ENCODE measurements at regions not wholly inside any gene's neighbourhood (a gene's known extent, or its start where the extent isn't known, plus 50 kb on each side); places are given as distances from the start of the nearest gene placed in this dataset.

GRCh38 chr15:68482246-68482645 is 50.3 kb upstream of the ITGA11 start:
- no peak for DNase-seq
- no peaks in the 10 kb centered on the region for H3K36me3 Mint-ChIP-seq (ENCODE audit: insufficient read depth)
- no peaks in the 10 kb centered on the region for H3K9me3 Mint-ChIP-seq
- H3K27ac Mint-ChIP-seq = no peak overlapping the region
- no peak for ATAC-seq (replicated peaks)
- H3K4me1 Mint-ChIP-seq (ENCODE audit: low read depth in 2 of 2) = peaks cover 0 to 1% of the 10 kb centered on the region in 2 donors
- no peak overlapping the region for H3K4me3 Mint-ChIP-seq
- H3K27me3 Mint-ChIP-seq = peaks cover 56 to 88% of the 10 kb centered on the region in 2 donors

GRCh38 chr15:68483165-68483564 is 51.2 kb upstream of the ITGA11 start:
- Mint-ChIP-seq H3K27me3 (peaks cover 48 to 86% of the 10 kb centered on the region in 2 donors), H3K9me3 (no peaks in the 10 kb centered on the region), H3K36me3 (ENCODE audit: insufficient read depth) (no peaks in the 10 kb centered on the region), H3K4me3 (no peak overlapping the region), H3K27ac (no peak overlapping the region), H3K4me1 (ENCODE audit: low read depth in 2 of 2) (peaks cover 0 to 1% of the 10 kb centered on the region in 2 donors)
- no peak for ATAC-seq (replicated peaks)
- DNase-seq = no peak

GRCh38 chr15:68484220-68484619 is 52.3 kb upstream of the ITGA11 start:
- Mint-ChIP-seq H3K9me3 (no peaks in the 10 kb centered on the region), H3K36me3 (ENCODE audit: insufficient read depth) (no peaks in the 10 kb centered on the region), H3K4me3 (no peak overlapping the region), H3K27ac (no peak overlapping the region), H3K4me1 (ENCODE audit: low read depth in 2 of 2) (no peaks in the 10 kb centered on the region), H3K27me3 (peaks cover 39 to 86% of the 10 kb centered on the region in 2 donors)
- DNase-seq = no peak
- no peak for ATAC-seq (replicated peaks)

- Mint-ChIP-seq H3K9me3 (no peaks in the 10 kb centered on the region), H3K27ac (no peak overlapping the region), H3K4me1 (ENCODE audit: low read depth in 2 of 2) (no peaks in the 10 kb centered on the region), H3K36me3 (ENCODE audit: insufficient read depth) (no peaks in the 10 kb centered on the region), H3K27me3 (peaks cover 34 to 79% of the 10 kb centered on the region in 2 donors), H3K4me3 (no peak overlapping the region)
- no peak for DNase-seq
- ATAC-seq (replicated peaks) = no peak
These were observed 52.9 kb upstream of the ITGA11 start for GRCh38 chr15:68484696-68485400.

GRCh38 chr15:68485721-68486360 is 53.9 kb upstream of the ITGA11 start:
- Mint-ChIP-seq H3K4me3 (no peak overlapping the region), H3K9me3 (no peaks in the 10 kb centered on the region), H3K4me1 (ENCODE audit: low read depth in 2 of 2) (no peaks in the 10 kb centered on the region), H3K27ac (no peak overlapping the region), H3K27me3 (peaks cover 39 to 77% of the 10 kb centered on the region in 2 donors), H3K36me3 (ENCODE audit: insufficient read depth) (no peaks in the 10 kb centered on the region)
- ATAC-seq (replicated peaks) (no peak), DNase-seq (no peak)

GRCh38 chr15:68487087-68487843 is 55.3 kb upstream of the ITGA11 start:
- DNase-seq = no peak
- Mint-ChIP-seq H3K27me3 (peaks cover 39 to 75% of the 10 kb centered on the region in 2 donors), H3K4me1 (ENCODE audit: low read depth in 2 of 2) (no peaks in the 10 kb centered on the region)

GRCh38 chr15:68488290-68488689 is 56.3 kb upstream of the ITGA11 start:
- Mint-ChIP-seq H3K4me1 (ENCODE audit: low read depth in 2 of 2) (no peaks in the 10 kb centered on the region), H3K27me3 (peaks cover 38 to 74% of the 10 kb centered on the region in 2 donors), H3K36me3 (ENCODE audit: insufficient read depth) (no peaks in the 10 kb centered on the region), H3K4me3 (no peak overlapping the region), H3K27ac (no peak overlapping the region), H3K9me3 (no peaks in the 10 kb centered on the region)
- DNase-seq (no peak), ATAC-seq (replicated peaks) (no peak)

More at GRCh38 chr15:68487087-68487843, 55.3 kb upstream of the ITGA11 start:
- Mint-ChIP-seq H3K27ac (no peak overlapping the region), H3K4me3 (no peak overlapping the region), H3K36me3 (ENCODE audit: insufficient read depth) (no peaks in the 10 kb centered on the region), H3K9me3 (no peaks in the 10 kb centered on the region)
- no peak for ATAC-seq (replicated peaks)

GRCh38 chr15:68488966-68489365 is 57.0 kb upstream of the ITGA11 start:
- Mint-ChIP-seq H3K9me3 (no peaks in the 10 kb centered on the region), H3K4me3 (no peak overlapping the region), H3K4me1 (ENCODE audit: low read depth in 2 of 2) (no peaks in the 10 kb centered on the region), H3K27ac (no peak overlapping the region), H3K36me3 (ENCODE audit: insufficient read depth) (no peaks in the 10 kb centered on the region), H3K27me3 (peaks cover 43 to 80% of the 10 kb centered on the region in 2 donors)
- ATAC-seq (replicated peaks) = no peak
- no peak for DNase-seq

GRCh38 chr15:68489421-68489820 is 57.5 kb upstream of the ITGA11 start:
- H3K4me1 Mint-ChIP-seq (ENCODE audit: low read depth in 2 of 2) = no peaks in the 10 kb centered on the region
- H3K27ac Mint-ChIP-seq = no peak overlapping the region
- peaks cover 43 to 84% of the 10 kb centered on the region in 2 donors for H3K27me3 Mint-ChIP-seq
- ATAC-seq (replicated peaks) (no peak), DNase-seq (no peak)
- H3K4me3 Mint-ChIP-seq = no peak overlapping the region
- H3K36me3 Mint-ChIP-seq (ENCODE audit: insufficient read depth) = no peaks in the 10 kb centered on the region
- H3K9me3 Mint-ChIP-seq = no peaks in the 10 kb centered on the region

GRCh38 chr15:68491415-68492106 is 59.6 kb upstream of the ITGA11 start:
- Mint-ChIP-seq H3K4me3 (no peak overlapping the region), H3K9me3 (no peaks in the 10 kb centered on the region), H3K4me1 (ENCODE audit: low read depth in 2 of 2) (no peaks in the 10 kb centered on the region), H3K27ac (no peak overlapping the region), H3K36me3 (ENCODE audit: insufficient read depth) (no peaks in the 10 kb centered on the region), H3K27me3 (peaks cover 42 to 69% of the 10 kb centered on the region in 2 donors)
- no peak for DNase-seq
- ATAC-seq (replicated peaks) = no peak

GRCh38 chr15:68492855-68493254 is 60.9 kb upstream of the ITGA11 start:
- Mint-ChIP-seq H3K9me3 (no peaks in the 10 kb centered on the region), H3K27me3 (peaks cover 42 to 57% of the 10 kb centered on the region in 2 donors), H3K27ac (no peak overlapping the region), H3K36me3 (ENCODE audit: insufficient read depth) (no peaks in the 10 kb centered on the region), H3K4me1 (ENCODE audit: low read depth in 2 of 2) (no peaks in the 10 kb centered on the region), H3K4me3 (no peak overlapping the region)
- no peak for ATAC-seq (replicated peaks)
- DNase-seq = no peak

GRCh38 chr15:68493629-68494028 is 61.7 kb upstream of the ITGA11 start:
- Mint-ChIP-seq H3K27me3 (peaks cover 42 to 50% of the 10 kb centered on the region in 2 donors), H3K9me3 (no peaks in the 10 kb centered on the region), H3K27ac (no peak overlapping the region), H3K36me3 (ENCODE audit: insufficient read depth) (no peaks in the 10 kb centered on the region), H3K4me1 (ENCODE audit: low read depth in 2 of 2) (no peaks in the 10 kb centered on the region), H3K4me3 (no peak overlapping the region)
- no peak for DNase-seq
- no peak for ATAC-seq (replicated peaks)

GRCh38 chr15:68494573-68495110 is 62.7 kb upstream of the ITGA11 start:
- Mint-ChIP-seq H3K36me3 (ENCODE audit: insufficient read depth) (no peaks in the 10 kb centered on the region), H3K27ac (no peak overlapping the region), H3K4me3 (no peak overlapping the region), H3K4me1 (ENCODE audit: low read depth in 2 of 2) (no peaks in the 10 kb centered on the region), H3K27me3 (peaks cover 42 to 45% of the 10 kb centered on the region in 2 donors), H3K9me3 (no peaks in the 10 kb centered on the region)
- DNase-seq = no peak
- ATAC-seq (replicated peaks) = no peak

Data from effector memory CD8-positive, alpha-beta T cell (primary cell).